Heart left ventricle (tissue), 16 donors: ENCODE measurements at regions not wholly inside any gene's neighbourhood (a gene's known extent, or its start where the extent isn't known, plus 50 kb on each side); places are given as distances from the start of the nearest gene placed in this dataset.

Source experiments
- ATAC-seq, 4 donors: fragments of 200-7000 bp; cut with Tn5 transposase; one replicate each; pipeline ENCODE4 v1.9.1; 2020 to 2022; ENCODE audit warnings: moderate library complexity in 4 of 4, mild to moderate bottlenecking in 3 of 4, moderate number of reproducible peaks in 1 of 4
- DNase-seq, 5 donors: peaks; one replicate each; pipeline ENCODE4 v3.0.0-alpha.2; 2020
- H3K27ac ChIP-seq, 12 donors: fragments of 200-600 bp; sonication (generic) in 4 of 12; one replicate each; pipeline versions ENCODE4 v1.5.0 to v1.8.0; 2016 to 2022; ENCODE audit warnings: mild to moderate bottlenecking in 2 of 12
- H3K27me3 ChIP-seq, 9 donors: fragments of 200-600 bp; sonication (generic) in 2 of 9; one replicate each; pipeline versions ENCODE4 v1.5.1 to v1.8.0; 2016 to 2022; ENCODE audit warnings: mild to moderate bottlenecking in 3 of 9
- H3K36me3 ChIP-seq, 9 donors: fragments of 200-600 bp; sonication (generic) in 2 of 9; one replicate each; pipeline versions ENCODE4 v1.5.0 to v1.8.0; 2018 to 2022; ENCODE audit warnings: mild to moderate bottlenecking in 2 of 9
- H3K4me1 ChIP-seq, 12 donors: fragments of 200-600 bp; sonication (generic) in 4 of 12; one replicate each; pipeline versions ENCODE4 v1.5.0 to v1.8.0; 2016 to 2022; ENCODE audit warnings: mild to moderate bottlenecking in 3 of 12
- H3K4me3 ChIP-seq, 12 donors: fragments of 200-600 bp; sonication (generic) in 4 of 12; one replicate each; pipeline versions ENCODE4 v1.5.0 to v1.8.0; 2017 to 2022; ENCODE audit warnings: mild to moderate bottlenecking in 9 of 12, moderate library complexity in 4 of 12
- H3K9me3 ChIP-seq, 12 donors: fragments of 200-600 bp; sonication (generic) in 4 of 12; one replicate each; pipeline versions ENCODE4 v1.5.0 to v1.8.0; 2016 to 2022; ENCODE audit warnings: mild to moderate bottlenecking in 1 of 12
- CTCF ChIP-seq, 12 donors: fragments of 200-600 bp; sonication (generic) in 4 of 12; IDR thresholded peaks; one replicate each; pipeline versions ENCODE4 v1.5.0 to v1.8.0; 2018 to 2022; ENCODE audit warnings: antibody characterized with exemption in 12 of 12, mild to moderate bottlenecking in 5 of 12
- POLR2A ChIP-seq, 2 donors: fragments of 450-650 bp; IDR thresholded peaks; one replicate each; pipeline ENCODE4 v1.6.1; 2017; ENCODE audit warnings: antibody characterized with exemption in 2 of 2, mild to moderate bottlenecking in 2 of 2, moderate library complexity in 2 of 2
- WGBS, 4 donors: extraction: QIAGEN DNeasy Blood & Tissue Kit in 2 of 4; methylation state at CpG; one replicate each; pipeline versions ENCODE4 v1.1.5 to v1.1.7; 2013 to 2018; 5-methylcytosine and 5-hydroxymethylcytosine counted together
- intact Hi-C, 10 donors: fragments of 100-400 bp; cut with DNase I; formaldehyde crosslinking; loops; one replicate each; pipeline versions ENCODE4 v1.11.1 to v1.14.2; 2022
- donor health status: ischemic (EF 13 %, LVEDD 7.1; RV severe dilation, severe dysfunction).
- donor health status: healthy with polysubstance abuse.
- donor health status: DM: no; HTN: yes; CAD: no.
- donor health status: DM: no; HTN: no; CAD: no.
- donor health status: ischemic (EF 25% LVEDD 6.9; RV normal size, moderate dysfunction).
- donor health status: ischemic (EF 25% LVEDD 5.7; RV mildly dilated, moderate dysfunction).
- donor health status: healthy.
- donor health status: DM: yes; HTN: yes; CAD: no.
- donor health status: ischemic (EF 35%, LVEDD 5.7; RV mildly dilated, moderate dysfunction).
- donor health status: nonischemic (EF 11% LVEDD 7.7; RV severe dilation, severe dysfunction).
- donor health status: DM: yes; HTN: yes; CAD: no.
- donor health status: PGD.
- donor health status: ischemic (EF 29% LVEDD 5.4; RV normal size, mild dysfunction).
- donor health status: nonischemic (EF 23%, LVEDD 6.1; RV moderate dilation, normal function).

- intact Hi-C loops: no loop called here
- DNase-seq (no peak), ATAC-seq (no peak)
- H3K9me3 ChIP-seq: peaks cover 0 to 4% (median 0%) of the 10 kb centered on the region in 12 donors
- 70 to 81% (median 71%) methylated on average over 5 of the region's 5 CpGs for WGBS, 4 donors
- no peak overlapping the region for H3K4me3 ChIP-seq
- no peaks in the 10 kb centered on the region for H3K36me3 ChIP-seq
- H3K27ac ChIP-seq: no peak overlapping the region
- no peak for TF ChIP-seq CTCF (IDR thresholded peaks at IDR 0.05)
- no peak for TF ChIP-seq POLR2A (IDR thresholded peaks at IDR 0.05)
- no peaks in the 10 kb centered on the region for H3K4me1 ChIP-seq
- peaks cover 0 to 9% (median under 1%) of the 10 kb centered on the region in 9 donors for H3K27me3 ChIP-seq
Measured at GRCh38 chr10:23686722-23687121, 247.8 kb downstream of the OTUD1 start.

GRCh38 chr10:23692736-23693135 lies 253.9 kb downstream of the OTUD1 start:
- intact Hi-C loops: loop anchor here in 1 of 10 donors (10.0 kb wide), 1 partner anchor 158 kb away; no protein-coding TSS in a partner anchor
- no peaks in the 10 kb centered on the region for H3K36me3 ChIP-seq
- no peak for TF ChIP-seq POLR2A (IDR thresholded peaks at IDR 0.05)
- TF ChIP-seq CTCF (IDR thresholded peaks at IDR 0.05): no peak
- no peak overlapping the region for H3K27ac ChIP-seq
- DNase-seq (no peak), ATAC-seq (no peak)
- H3K4me3 ChIP-seq: no peak overlapping the region
- H3K4me1 ChIP-seq: peaks cover 0 to 22% (median 6%) of the 10 kb centered on the region in 12 donors
- no peaks in the 10 kb centered on the region for H3K9me3 ChIP-seq
- H3K27me3 ChIP-seq: peaks cover 19 to 67% (median 41%) of the 10 kb centered on the region in 9 donors
- 28 to 35% (median 31%) methylated on average over 7 of the region's 7 CpGs for WGBS, 4 donors

- DNase-seq (peak in 1 of 5 donors; percentile 27), ATAC-seq (no peak)
- Histone ChIP-seq H3K27ac (no peak overlapping the region), H3K36me3 (no peaks in the 10 kb centered on the region), H3K9me3 (no peaks in the 10 kb centered on the region), H3K4me3 (no peak overlapping the region), H3K4me1 (peaks cover 0 to 22% (median 6%) of the 10 kb centered on the region in 12 donors), H3K27me3 (peaks cover 19 to 75% (median 45%) of the 10 kb centered on the region in 9 donors)
- WGBS, 4 donors: 2 to 7% (median 3%) methylated on average over 16 to 23 of the region's 23 CpGs
- intact Hi-C loops: loop anchor here in 1 of 10 donors (10.0 kb wide), 1 partner anchor 159 kb away; no protein-coding TSS in a partner anchor
- no peak for TF ChIP-seq CTCF (IDR thresholded peaks at IDR 0.05)
- TF ChIP-seq POLR2A (IDR thresholded peaks at IDR 0.05): no peak
Measured at GRCh38 chr10:23693501-23693901, 254.6 kb downstream of the OTUD1 start.

GRCh38 chr10:23693925-23694324 lies 255.1 kb downstream of the OTUD1 start:
- H3K9me3 ChIP-seq: no peaks in the 10 kb centered on the region
- intact Hi-C loops: loop anchor here in 1 of 10 donors (10.0 kb wide), 1 partner anchor 159 kb away; no protein-coding TSS in a partner anchor
- TF ChIP-seq POLR2A (IDR thresholded peaks at IDR 0.05): no peak
- TF ChIP-seq CTCF (IDR thresholded peaks at IDR 0.05): no peak
- WGBS, 4 donors: 0 to 2% (median 2%) methylated on average over 17 to 18 of the region's 18 CpGs
- H3K4me1 ChIP-seq: peaks cover 0 to 22% (median 6%) of the 10 kb centered on the region in 12 donors
- ATAC-seq: no peak
- H3K36me3 ChIP-seq: no peaks in the 10 kb centered on the region
- no peak overlapping the region for H3K27ac ChIP-seq
- H3K4me3 ChIP-seq: peak overlapping the region in 3 of 12 donors; percentile 32 to 43 (median 38)
- peaks cover 19 to 79% (median 45%) of the 10 kb centered on the region in 9 donors for H3K27me3 ChIP-seq
- no peak for DNase-seq
